H1 (cell line): ENCODE measurements at regions not wholly inside any gene's neighbourhood (a gene's known extent, or its start where the extent isn't known, plus 50 kb on each side); places are given as distances from the start of the nearest gene placed in this dataset.

ENCODE experiments used
- ATF2 ChIP-seq: IDR thresholded peaks from 2 replicates; pipeline ENCODE4 v1.6.1; 2012; ENCODE audit warnings: low read length, inconsistent platforms
- CREB1 ChIP-seq: IDR thresholded peaks from 2 replicates; pipeline ENCODE4 v1.6.1; 2012; ENCODE audit warnings: inconsistent platforms
- CTCF ChIP-seq, 3 experiments: IDR thresholded peaks; 1 replicate in 2 of 3; 2 replicates in 1 of 3; pipeline versions ENCODE4 v1.5.1 to v1.6.1; 2011; ENCODE audit warnings: low read length in 3 of 3, mild to moderate bottlenecking in 3 of 3, inconsistent platforms in 2 of 3, low read depth in 1 of 3, moderate library complexity in 1 of 3; ENCODE audit not compliant: insufficient read depth in 1 of 3; ENCODE audit errors: control extremely low read depth in 1 of 3
- EZH2 ChIP-seq: fragments of 200-600 bp; sonication (generic); IDR thresholded peaks from 2 replicates; pipeline ENCODE4 v1.7.1; 2012; ENCODE audit warnings: low read depth, mild to moderate bottlenecking, moderate library complexity, low read length, inconsistent platforms; ENCODE audit not compliant: severe bottlenecking
- JUN ChIP-seq: IDR thresholded peaks from 2 replicates; pipeline ENCODE4 v1.6.1; 2011; ENCODE audit warnings: low read depth, mild to moderate bottlenecking, improper control_type of control experiment, low read length
- NANOG ChIP-seq: IDR thresholded peaks from 2 replicates; pipeline ENCODE4 v1.6.1; 2011; ENCODE audit warnings: low read length, low read depth, mild to moderate bottlenecking, inconsistent platforms; ENCODE audit not compliant: insufficient read depth, poor library complexity, severe bottlenecking
- POLR2A ChIP-seq, 2 experiments: IDR thresholded peaks; 1 replicate in 1 of 2; 2 replicates in 1 of 2; pipeline ENCODE4 v1.6.1; 2011; ENCODE audit warnings: low read depth in 2 of 2, low read length in 2 of 2, mild to moderate bottlenecking in 2 of 2; ENCODE audit errors: control extremely low read depth in 1 of 2
- POLR2AphosphoS5 ChIP-seq: IDR thresholded peaks from 2 replicates; pipeline ENCODE4 v1.6.1; 2011; ENCODE audit warnings: low read depth, low read length
- SUZ12 ChIP-seq: fragments of 200-600 bp; sonication (generic); IDR thresholded peaks from 2 replicates; pipeline ENCODE4 v1.6.1; 2012; ENCODE audit warnings: mild to moderate bottlenecking, inconsistent platforms, low read length, moderate library complexity, mixed read lengths
- YY1 ChIP-seq: IDR thresholded peaks from 2 replicates; pipeline ENCODE4 v1.6.1; 2011; ENCODE audit warnings: low read depth, mild to moderate bottlenecking, low read length
- ZNF274 ChIP-seq: IDR thresholded peaks from 2 replicates; pipeline ENCODE4 v1.7.0; 2012; ENCODE audit warnings: low read length, borderline replicate concordance; ENCODE audit errors: extremely low read depth

- TF ChIP-seq SUZ12 (no peak), CTCF (IDR thresholded peaks at IDR 0.05; ENCODE audit: control extremely low read depth in 1 of 3, insufficient read depth in 1 of 3, low read depth in 1 of 3, low read length in 3 of 3) (no peak), POLR2A (IDR thresholded peaks at IDR 0.05; ENCODE audit: control extremely low read depth in 1 of 2, low read depth in 2 of 2, low read length in 2 of 2) (no peak), CREB1 (no peak), ZNF274 (no peak), NANOG (no peak), JUN (no peak), POLR2AphosphoS5 (no peak), YY1 (no peak), EZH2 (no peak), ATF2 (no peak)
Observed at GRCh38 chrX:16496175-16496574, 153.8 kb upstream of the S100G start.
